H1 (cell line): ENCODE measurements at regions not wholly inside any gene's neighbourhood (a gene's known extent, or its start where the extent isn't known, plus 50 kb on each side); places are given as distances from the start of the nearest gene placed in this dataset.

Source experiments
- CTCF ChIA-PET: fragments of 300-600 bp; sonication (Branson Sonifier 250); formaldehyde crosslinking; loops from one replicate; lab custom pipeline; 2021; ENCODE audit not compliant: partially characterized antibody; lab: Charles Lee
- POLR2A ChIA-PET: fragments of 300-600 bp; sonication (Branson Sonifier 250); formaldehyde crosslinking; loops from one replicate; lab custom pipeline; 2021; ENCODE audit warnings: inconsistent platforms; ENCODE audit not compliant: partially characterized antibody; lab: Charles Lee
- DNase-seq, 2 experiments: peaks; one replicate each; pipeline versions ENCODE4 v3.0.0 to v3.0.0-alpha.2; 2010 to 2022; ENCODE audit warnings: low spot score in 2 of 2, low read depth in 1 of 2, mixed read lengths in 1 of 2
- FAIRE-seq: peaks from 2 replicates; lab custom pipeline; 2011; peaks lifted over from hg19 to GRCh38; lab: Jason Lieb, UNC
- H2AFZ ChIP-seq: 2 replicates; pipeline ENCODE4 v1.8.1; 2012; ENCODE audit warnings: low read length, inconsistent platforms
- H2AK5ac ChIP-seq: 2 replicates; pipeline ENCODE4 v1.6.1; 2013; ENCODE audit warnings: low read depth, low read length
- H2BK120ac ChIP-seq: replicated peaks from 2 replicates; pipeline ENCODE3; 2013; ENCODE audit warnings: low read depth, low read length, inconsistent platforms
- H2BK12ac ChIP-seq: 2 replicates; pipeline ENCODE4 v1.6.1; 2013; ENCODE audit warnings: low read depth, low read length
- H2BK15ac ChIP-seq: 2 replicates; pipeline ENCODE4 v1.6.1; 2013; ENCODE audit warnings: low read length
- H2BK20ac ChIP-seq: 2 replicates; pipeline ENCODE4 v1.6.1; 2013; ENCODE audit warnings: low read length
- H2BK5ac ChIP-seq: 2 replicates; pipeline ENCODE4 v1.6.1; 2013; ENCODE audit warnings: low read depth, low read length
- H3K14ac ChIP-seq: 2 replicates; pipeline ENCODE4 v1.6.1; 2013; ENCODE audit warnings: inconsistent platforms; ENCODE audit not compliant: insufficient read length
- H3K18ac ChIP-seq: 2 replicates; pipeline ENCODE4 v1.6.1; 2013; ENCODE audit warnings: low read length; ENCODE audit errors: extremely low read depth
- H3K23ac ChIP-seq: 2 replicates; pipeline ENCODE4 v1.6.1; 2013; ENCODE audit warnings: inconsistent platforms; ENCODE audit not compliant: insufficient read length
- H3K23me2 ChIP-seq: 2 replicates; pipeline ENCODE4 v1.6.1; 2013; ENCODE audit warnings: low read depth, low read length
- H3K27ac ChIP-seq: 2 replicates; pipeline ENCODE4 v1.6.1; 2011; ENCODE audit warnings: low read depth, low read length, inconsistent platforms
- H3K27me3 ChIP-seq, 4 experiments: replicated peaks in 1 of 4; 1 replicate in 1 of 4; 2 replicates in 3 of 4; pipeline versions ENCODE4 v1.6.1 to v1.8.1; 2011 to 2013; ENCODE audit warnings: low read length in 3 of 4, mild to moderate bottlenecking in 3 of 4, inconsistent platforms in 2 of 4, mixed read lengths in 2 of 4, moderate library complexity in 1 of 4; ENCODE audit not compliant: control insufficient read depth in 3 of 4, insufficient read depth in 3 of 4; ENCODE audit errors: extremely low read depth in 1 of 4
- H3K36me3 ChIP-seq, 4 experiments: 2 replicates each; pipeline versions ENCODE4 v1.6.1 to v1.8.1; 2011 to 2013; ENCODE audit warnings: mild to moderate bottlenecking in 4 of 4, low read length in 3 of 4, moderate library complexity in 2 of 4, control low read depth in 1 of 4, inconsistent platforms in 1 of 4; ENCODE audit not compliant: insufficient read depth in 4 of 4, control insufficient read depth in 2 of 4
- H3K4ac ChIP-seq: replicated peaks from 2 replicates; pipeline ENCODE3; 2013; ENCODE audit warnings: low read length, low read depth, mixed read lengths, inconsistent platforms; ENCODE audit not compliant: insufficient read length
- H3K4me1 ChIP-seq, 4 experiments: replicated peaks in 1 of 4; 1 replicate in 1 of 4; 2 replicates in 3 of 4; pipeline versions ENCODE4 v1.6.1 to v1.8.1; 2011 to 2013; ENCODE audit warnings: low read length in 3 of 4, inconsistent platforms in 2 of 4, mixed read lengths in 1 of 4; ENCODE audit not compliant: insufficient read depth in 4 of 4, control insufficient read depth in 3 of 4
- H3K4me2 ChIP-seq, 2 experiments: 2 replicates each; pipeline versions ENCODE4 v1.6.1 to v1.8.1; 2011 to 2013; ENCODE audit warnings: low read depth in 2 of 2, low read length in 2 of 2, control low read depth in 1 of 2, inconsistent platforms in 1 of 2, mild to moderate bottlenecking in 1 of 2; ENCODE audit not compliant: insufficient read depth in 1 of 2
- H3K4me3 ChIP-seq, 4 experiments: fragments of 200-600, 300-600 bp in 1 of 4; sonication (generic), shearing (Covaris generic), sonication (Bioruptor Twin) in 1 of 4; 2 replicates each; pipeline versions ENCODE4 v1.5.1 to v1.8.1; 2011 to 2016; ENCODE audit warnings: low read length in 4 of 4, low read depth in 3 of 4, control low read depth in 2 of 4, inconsistent platforms in 2 of 4, mild to moderate bottlenecking in 2 of 4, mixed read lengths in 1 of 4, moderate library complexity in 1 of 4; ENCODE audit not compliant: insufficient read depth in 2 of 4; ENCODE audit errors: extremely low read depth in 1 of 4
- H3K56ac ChIP-seq: replicated peaks from 2 replicates; pipeline ENCODE3; 2013; ENCODE audit warnings: low read depth, mild to moderate bottlenecking, mixed read lengths, low read length, inconsistent platforms; ENCODE audit not compliant: insufficient read length
- H3K79me1 ChIP-seq: 2 replicates; pipeline ENCODE4 v1.6.1; 2013; ENCODE audit warnings: low read depth, low read length, control low read depth
- H3K79me2 ChIP-seq, 2 experiments: 2 replicates each; pipeline versions ENCODE4 v1.6.1 to v1.8.1; 2012 to 2013; ENCODE audit warnings: low read length in 2 of 2, mild to moderate bottlenecking in 2 of 2, inconsistent platforms in 1 of 2; ENCODE audit not compliant: insufficient read depth in 2 of 2, control insufficient read depth in 1 of 2
- H3K9ac ChIP-seq, 4 experiments: replicated peaks in 1 of 4; 1 replicate in 1 of 4; 2 replicates in 3 of 4; pipeline versions ENCODE4 v1.6.1 to v1.8.1; 2011 to 2013; ENCODE audit warnings: low read depth in 3 of 4, low read length in 3 of 4, control low read depth in 2 of 4, mild to moderate bottlenecking in 2 of 4, moderate library complexity in 2 of 4, inconsistent platforms in 1 of 4; ENCODE audit errors: extremely low read depth in 1 of 4
- H3K9me3 ChIP-seq, 2 experiments: 2 replicates each; pipeline versions ENCODE4 v1.6.1 to v1.8.1; 2012 to 2013; ENCODE audit warnings: mild to moderate bottlenecking in 2 of 2, moderate library complexity in 2 of 2, control low read depth in 1 of 2, inconsistent platforms in 1 of 2, low read depth in 1 of 2, low read length in 1 of 2, mixed read lengths in 1 of 2; ENCODE audit not compliant: insufficient read depth in 2 of 2
- H4K20me1 ChIP-seq, 2 experiments: replicated peaks in 1 of 2; 2 replicates each; pipeline versions ENCODE3 to v1.8.1; 2011 to 2013; ENCODE audit warnings: inconsistent platforms in 2 of 2, low read length in 2 of 2, mild to moderate bottlenecking in 1 of 2; ENCODE audit not compliant: insufficient read depth in 2 of 2, control insufficient read depth in 1 of 2
- H4K5ac ChIP-seq: 2 replicates; pipeline ENCODE4 v1.6.1; 2013; ENCODE audit warnings: low read length, low read depth, mixed read lengths, inconsistent platforms; ENCODE audit not compliant: insufficient read length
- H4K8ac ChIP-seq: 2 replicates; pipeline ENCODE4 v1.8.0; 2013; ENCODE audit warnings: mild to moderate bottlenecking, moderate library complexity, low read length, inconsistent platforms; ENCODE audit not compliant: insufficient read depth; ENCODE audit errors: extremely low read depth
- H4K91ac ChIP-seq: replicated peaks from 2 replicates; pipeline ENCODE3; 2013; ENCODE audit warnings: low read length, mixed read lengths, inconsistent platforms; ENCODE audit not compliant: insufficient read length
- EP300 ChIP-seq, 2 experiments: IDR thresholded peaks; 1 replicate in 1 of 2; 2 replicates in 1 of 2; pipeline ENCODE4 v1.6.1; 2011 to 2012; ENCODE audit warnings: low read depth in 2 of 2, low read length in 2 of 2, mild to moderate bottlenecking in 2 of 2, borderline replicate concordance in 1 of 2, inconsistent platforms in 1 of 2, moderate library complexity in 1 of 2
- EZH2 ChIP-seq: fragments of 200-600 bp; sonication (generic); IDR thresholded peaks from 2 replicates; pipeline ENCODE4 v1.7.1; 2012; ENCODE audit warnings: low read depth, mild to moderate bottlenecking, moderate library complexity, low read length, inconsistent platforms; ENCODE audit not compliant: severe bottlenecking
- GABPA ChIP-seq: IDR thresholded peaks from 2 replicates; pipeline ENCODE4 v1.6.1; 2011; ENCODE audit warnings: mild to moderate bottlenecking, low read length, moderate library complexity, borderline replicate concordance; ENCODE audit not compliant: insufficient read depth
- POLR2A ChIP-seq, 2 experiments: IDR thresholded peaks; 1 replicate in 1 of 2; 2 replicates in 1 of 2; pipeline ENCODE4 v1.6.1; 2011; ENCODE audit warnings: low read depth in 2 of 2, low read length in 2 of 2, mild to moderate bottlenecking in 2 of 2; ENCODE audit errors: control extremely low read depth in 1 of 2
- POU5F1 ChIP-seq: IDR thresholded peaks from 2 replicates; pipeline ENCODE4 v1.6.1; 2011; ENCODE audit warnings: low read depth, mild to moderate bottlenecking, low read length, moderate library complexity
- RAD21 ChIP-seq, 2 experiments: IDR thresholded peaks in 1 of 2; conservative IDR thresholded peaks in 1 of 2; 2 replicates each; pipeline ENCODE4 v1.6.1; 2011; ENCODE audit warnings: low read depth in 2 of 2, low read length in 2 of 2, improper control_type of control experiment in 1 of 2, inconsistent platforms in 1 of 2, mild to moderate bottlenecking in 1 of 2, moderate library complexity in 1 of 2
- RBBP5 ChIP-seq: IDR thresholded peaks from 2 replicates; pipeline ENCODE4 v1.7.1; 2012; ENCODE audit warnings: low read depth, mild to moderate bottlenecking, inconsistent platforms, low read length, moderate library complexity, borderline replicate concordance
- SRF ChIP-seq: IDR thresholded peaks from 2 replicates; pipeline ENCODE4 v1.6.1; 2011; ENCODE audit warnings: mild to moderate bottlenecking, low read depth, low read length, moderate library complexity
- YY1 ChIP-seq: IDR thresholded peaks from 2 replicates; pipeline ENCODE4 v1.6.1; 2011; ENCODE audit warnings: low read depth, mild to moderate bottlenecking, low read length
- WGBS, 2 experiments: shearing (Covaris generic) in 1 of 2; methylation state at CpG; one replicate each; pipeline versions ENCODE4 v1.1.6 to v1.1.7; 2013 to 2015; ENCODE audit warnings: low lambda C conversion rate in 2 of 2, mixed read lengths in 2 of 2, inconsistent platforms in 1 of 2, low coverage in 1 of 2, missing lambda C conversion rate in 1 of 2; ENCODE audit not compliant: insufficient replicate concordance in 2 of 2, insufficient coverage in 1 of 2, insufficient read length in 1 of 2; ENCODE audit errors: extremely low coverage in 1 of 2, missing lambda C conversion rate in 1 of 2; 5-methylcytosine and 5-hydroxymethylcytosine counted together
- TF ChIP-seq, protein P1 (sequence below): IDR thresholded peaks from 2 replicates; pipeline ENCODE4 v1.6.1; 2012; ENCODE audit warnings: inconsistent platforms
- TF ChIP-seq, protein P2 (sequence below), 3 experiments: IDR thresholded peaks; 1 replicate in 2 of 3; 2 replicates in 1 of 3; pipeline versions ENCODE4 v1.5.1 to v1.6.1; 2011; ENCODE audit warnings: low read length in 3 of 3, mild to moderate bottlenecking in 3 of 3, inconsistent platforms in 2 of 3, low read depth in 1 of 3, moderate library complexity in 1 of 3; ENCODE audit not compliant: insufficient read depth in 1 of 3; ENCODE audit errors: control extremely low read depth in 1 of 3

DNA sequence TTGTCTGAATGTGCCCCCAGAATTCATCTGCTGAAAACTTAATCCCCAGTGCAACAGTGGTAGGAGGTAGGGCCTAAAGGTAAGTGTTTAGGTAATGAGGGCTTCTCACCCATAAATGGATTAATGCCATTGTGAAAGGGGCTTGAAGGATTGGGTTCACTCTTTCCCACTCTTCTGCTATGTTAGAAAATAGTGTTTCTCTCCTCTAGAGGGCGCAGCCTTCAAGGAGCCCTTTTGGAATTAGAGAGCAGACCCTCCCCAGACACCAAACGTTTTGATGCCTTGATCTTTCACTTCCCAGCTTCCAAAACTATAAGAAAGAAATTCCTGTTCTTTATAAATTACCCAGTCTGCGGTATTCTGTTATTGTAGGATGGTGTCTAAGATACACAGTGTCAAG, 706.4 kb downstream of the SMARCA1 start:
- TF ChIP-seq YY1, result no peak
- TF ChIP-seq EP300 (IDR thresholded peaks at IDR 0.05; ENCODE audit: borderline replicate concordance in 1 of 2, low read depth in 2 of 2, low read length in 2 of 2), result no peak
- no peak for TF ChIP-seq GABPA
- TF ChIP-seq, protein P1, sequence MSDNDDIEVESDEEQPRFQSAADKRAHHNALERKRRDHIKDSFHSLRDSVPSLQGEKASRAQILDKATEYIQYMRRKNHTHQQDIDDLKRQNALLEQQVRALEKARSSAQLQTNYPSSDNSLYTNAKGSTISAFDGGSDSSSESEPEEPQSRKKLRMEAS, result no peak
- no peak for TF ChIP-seq POLR2A (IDR thresholded peaks at IDR 0.05; ENCODE audit: control extremely low read depth in 1 of 2, low read depth in 2 of 2, low read length in 2 of 2)
- peak; percentile 55 to 60 for TF ChIP-seq RAD21 (IDR thresholded peaks at IDR 0.05 in 1 of 2, conservative IDR thresholded peaks at IDR 0.05 in 1 of 2; ENCODE audit: low read depth in 2 of 2, low read length in 2 of 2)
- TF ChIP-seq, protein P2, sequence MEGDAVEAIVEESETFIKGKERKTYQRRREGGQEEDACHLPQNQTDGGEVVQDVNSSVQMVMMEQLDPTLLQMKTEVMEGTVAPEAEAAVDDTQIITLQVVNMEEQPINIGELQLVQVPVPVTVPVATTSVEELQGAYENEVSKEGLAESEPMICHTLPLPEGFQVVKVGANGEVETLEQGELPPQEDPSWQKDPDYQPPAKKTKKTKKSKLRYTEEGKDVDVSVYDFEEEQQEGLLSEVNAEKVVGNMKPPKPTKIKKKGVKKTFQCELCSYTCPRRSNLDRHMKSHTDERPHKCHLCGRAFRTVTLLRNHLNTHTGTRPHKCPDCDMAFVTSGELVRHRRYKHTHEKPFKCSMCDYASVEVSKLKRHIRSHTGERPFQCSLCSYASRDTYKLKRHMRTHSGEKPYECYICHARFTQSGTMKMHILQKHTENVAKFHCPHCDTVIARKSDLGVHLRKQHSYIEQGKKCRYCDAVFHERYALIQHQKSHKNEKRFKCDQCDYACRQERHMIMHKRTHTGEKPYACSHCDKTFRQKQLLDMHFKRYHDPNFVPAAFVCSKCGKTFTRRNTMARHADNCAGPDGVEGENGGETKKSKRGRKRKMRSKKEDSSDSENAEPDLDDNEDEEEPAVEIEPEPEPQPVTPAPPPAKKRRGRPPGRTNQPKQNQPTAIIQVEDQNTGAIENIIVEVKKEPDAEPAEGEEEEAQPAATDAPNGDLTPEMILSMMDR (IDR thresholded peaks at IDR 0.05; ENCODE audit: control extremely low read depth in 1 of 3, insufficient read depth in 1 of 3, low read depth in 1 of 3, low read length in 3 of 3), result peak in 2 of 3 experiments; percentile 38 to 52; a peak in 2 of 4 replicates
- TF ChIP-seq EZH2, result no peak
- TF ChIP-seq SRF, result no peak
- TF ChIP-seq POU5F1, result no peak
- TF ChIP-seq RBBP5, result no peak
- Histone ChIP-seq H2BK12ac (no peak overlapping the region), H3K4me2 (no peak overlapping the region), H3K4me1 (no peaks in the 10 kb centered on the region), H4K91ac (no peak overlapping the region), H2AK5ac (no peak overlapping the region), H3K23ac (no peak overlapping the region), H3K9ac (no peak overlapping the region), H2BK5ac (no peak overlapping the region), H2BK20ac (no peak overlapping the region), H3K27ac (no peak overlapping the region), H2BK15ac (no peak overlapping the region), H3K79me2 (no peaks in the 10 kb centered on the region), H3K18ac (no peak overlapping the region), H3K14ac (no peak overlapping the region), H2AFZ (no peak overlapping the region), H3K23me2 (no peaks in the 10 kb centered on the region), H3K56ac (no peak overlapping the region), H3K27me3 (no peaks in the 10 kb centered on the region), H2BK120ac (no peak overlapping the region), H3K9me3 (no peaks in the 10 kb centered on the region), H3K36me3 (no peaks in the 10 kb centered on the region), H4K8ac (no peak overlapping the region), H4K5ac (no peak overlapping the region), H3K4ac (no peak overlapping the region), H3K79me1 (no peaks in the 10 kb centered on the region), H4K20me1 (no peaks in the 10 kb centered on the region), H3K4me3 (no peak overlapping the region)
- DNase-seq (no peak), FAIRE-seq (peak; percentile 76)
- CTCF ChIA-PET, result interaction anchor here (0.8 to 4.4 kb wide), 8 partner anchors 8 to 177 kb away, joined by 3 to 24 read pairs (median 9); no protein-coding TSS in a partner anchor
- POLR2A ChIA-PET, result no interaction called here
- 0% methylated on average over 3 of the region's 3 CpGs; no CpG with 5 or more reads in 1 of the 2 experiments for WGBS, 2 experiments
